Lung (tissue), 11 donors: ENCODE measurements at regions not wholly inside any gene's neighbourhood (a gene's known extent, or its start where the extent isn't known, plus 50 kb on each side); places are given as distances from the start of the nearest gene placed in this dataset.

ENCODE experiments used
- ATAC-seq: fragments of 200-7000 bp; cut with Tn5 transposase; one replicate; pipeline ENCODE4 v1.9.1; 2020; ENCODE audit warnings: moderate number of reproducible peaks; ENCODE audit not compliant: insufficient read depth, low FRiP score
- DNase-seq, 3 donors: peaks; one replicate each; pipeline ENCODE4 v3.0.0-alpha.2; 2013 to 2017
- H3K27ac ChIP-seq, 2 donors: one replicate each; pipeline ENCODE4 v1.5.1; 2013; ENCODE audit warnings: mild to moderate bottlenecking in 2 of 2, moderate library complexity in 2 of 2, control low read depth in 1 of 2, inconsistent platforms in 1 of 2, low read depth in 1 of 2, low read length in 1 of 2
- H3K27me3 ChIP-seq, 3 donors: one replicate each; pipeline ENCODE4 v1.5.1; 2013; ENCODE audit warnings: low read length in 2 of 3; ENCODE audit not compliant: control insufficient read depth in 3 of 3, insufficient read depth in 3 of 3
- H3K36me3 ChIP-seq, 4 donors: one replicate each; pipeline ENCODE4 v1.5.1; 2013; ENCODE audit warnings: low read length in 4 of 4, mild to moderate bottlenecking in 1 of 4, moderate library complexity in 1 of 4; ENCODE audit not compliant: control insufficient read depth in 4 of 4, insufficient read depth in 4 of 4
- H3K4me1 ChIP-seq, 5 donors: one replicate each; pipeline ENCODE4 v1.5.1; 2013; ENCODE audit warnings: low read length in 5 of 5, mild to moderate bottlenecking in 2 of 5, moderate library complexity in 1 of 5; ENCODE audit not compliant: control insufficient read depth in 5 of 5, insufficient read depth in 5 of 5
- H3K4me3 ChIP-seq: one replicate; pipeline ENCODE4 v1.5.1; 2013; ENCODE audit warnings: mild to moderate bottlenecking, control low read depth, moderate library complexity
- H3K9ac ChIP-seq, 2 donors: one replicate each; pipeline ENCODE4 v1.5.1; 2013; ENCODE audit warnings: low read length in 2 of 2, control low read depth in 1 of 2; ENCODE audit not compliant: insufficient read depth in 1 of 2
- H3K9me3 ChIP-seq, 4 donors: one replicate each; pipeline ENCODE4 v1.5.1; 2013; ENCODE audit warnings: low read length in 3 of 4, mild to moderate bottlenecking in 1 of 4, moderate library complexity in 1 of 4; ENCODE audit not compliant: control insufficient read depth in 4 of 4, insufficient read depth in 3 of 4
- CTCF ChIP-seq: IDR thresholded peaks from 2 replicates; pipeline ENCODE4 v1.5.1; 2012; ENCODE audit warnings: mild to moderate bottlenecking; ENCODE audit errors: control extremely low read depth, extremely low read depth
- WGBS, 2 donors: extraction: QIAGEN DNeasy Blood & Tissue Kit; methylation state at CpG; one replicate each; pipeline ENCODE4 v1.1.7; 2013; 5-methylcytosine and 5-hydroxymethylcytosine counted together
- donor health status: control.
- donor health status: control.
- donor health status: Bipolar disorder and iron deficiency.
- donor health status: healthy.
- donor health status: DM: yes; HTN: yes; CAD: no.

DNA sequence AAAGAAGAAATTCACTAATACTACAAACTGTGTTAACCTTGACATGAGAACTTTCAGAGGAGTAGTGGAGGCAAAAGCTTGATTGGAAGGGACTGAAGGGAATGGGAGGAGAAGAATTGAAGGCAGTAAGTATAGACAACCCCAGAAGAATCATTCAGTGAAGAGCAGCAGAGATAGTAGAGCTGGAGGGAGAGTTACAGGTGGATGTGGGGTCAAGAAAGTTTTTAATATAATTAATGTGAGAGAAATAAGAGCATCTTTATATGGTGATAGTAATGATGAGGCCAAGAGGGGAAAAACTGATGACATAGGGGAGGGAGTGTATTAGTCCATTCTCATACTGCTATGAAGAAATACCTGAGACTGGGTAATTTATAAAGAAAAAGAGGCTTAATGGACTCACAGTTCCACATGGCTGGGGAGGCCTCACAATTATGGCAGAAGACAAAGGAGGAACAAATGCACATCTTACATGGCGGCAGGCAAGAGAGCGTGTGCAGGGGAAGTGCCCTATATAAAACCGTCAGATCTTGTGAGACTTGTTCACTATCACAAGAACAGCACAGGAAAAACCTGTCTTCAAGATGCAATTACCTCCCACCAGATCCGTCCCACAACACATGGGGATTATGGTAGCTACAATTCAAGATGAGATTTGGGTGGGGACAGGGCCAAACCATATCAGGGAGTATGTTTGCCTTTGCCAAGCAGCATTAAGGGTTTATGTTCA lies 88.3 kb upstream of the PIK3CG start:
- H3K36me3 ChIP-seq: no peaks in the 10 kb centered on the region
- no peaks in the 10 kb centered on the region for H3K27me3 ChIP-seq
- WGBS, 2 donors: 95 to 96% methylated on average over 4 of the region's 4 CpGs
- ATAC-seq (no peak), DNase-seq (no peak)
- no peak for TF ChIP-seq CTCF
- H3K9me3 ChIP-seq: no peaks in the 10 kb centered on the region
- H3K4me3 ChIP-seq: no peak overlapping the region
- H3K9ac ChIP-seq: no peak overlapping the region
- peaks cover 0 to 2% (median 0%) of the 10 kb centered on the region in 5 donors for H3K4me1 ChIP-seq
- no peak overlapping the region for H3K27ac ChIP-seq

DNA sequence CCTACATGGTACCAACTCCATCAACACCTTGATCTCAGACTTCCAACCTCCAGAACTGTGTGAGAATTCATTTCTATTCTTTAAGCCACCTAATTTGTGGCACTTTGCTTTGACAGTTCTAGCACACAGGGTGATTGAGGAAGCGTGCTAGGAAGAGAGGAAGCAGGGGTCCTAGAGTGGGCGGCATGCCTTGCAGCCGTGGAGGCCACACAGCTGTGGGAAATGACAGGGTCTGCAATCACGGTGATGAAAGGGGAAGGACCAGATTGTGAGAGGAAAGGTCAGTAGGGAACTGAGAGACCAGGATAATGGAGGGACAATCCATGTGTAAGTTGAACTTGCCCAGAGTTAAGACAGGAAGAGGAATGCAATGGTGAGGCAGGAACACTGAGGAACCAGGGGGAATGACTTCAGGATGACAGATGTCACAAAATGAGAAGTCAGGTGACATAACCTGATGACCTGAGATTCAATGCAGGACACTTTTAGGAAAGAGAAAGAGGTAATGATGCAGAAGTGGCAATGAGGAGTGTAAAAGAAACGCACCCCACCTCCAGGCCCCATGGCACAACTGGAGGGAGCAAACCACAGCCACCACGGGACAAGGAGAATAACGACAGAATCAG lies 87.3 kb upstream of the PIK3CG start:
- 54 to 66% methylated on average over 7 of the region's 7 CpGs for WGBS, 2 donors
- Histone ChIP-seq H3K36me3 (no peaks in the 10 kb centered on the region), H3K27me3 (no peaks in the 10 kb centered on the region), H3K4me3 (no peak overlapping the region), H3K27ac (no peak overlapping the region), H3K4me1 (peaks cover 0 to 2% (median 0%) of the 10 kb centered on the region in 5 donors), H3K9ac (no peak overlapping the region), H3K9me3 (no peaks in the 10 kb centered on the region)
- no peak for TF ChIP-seq CTCF
- DNase-seq: no peak
- no peak for ATAC-seq

DNA sequence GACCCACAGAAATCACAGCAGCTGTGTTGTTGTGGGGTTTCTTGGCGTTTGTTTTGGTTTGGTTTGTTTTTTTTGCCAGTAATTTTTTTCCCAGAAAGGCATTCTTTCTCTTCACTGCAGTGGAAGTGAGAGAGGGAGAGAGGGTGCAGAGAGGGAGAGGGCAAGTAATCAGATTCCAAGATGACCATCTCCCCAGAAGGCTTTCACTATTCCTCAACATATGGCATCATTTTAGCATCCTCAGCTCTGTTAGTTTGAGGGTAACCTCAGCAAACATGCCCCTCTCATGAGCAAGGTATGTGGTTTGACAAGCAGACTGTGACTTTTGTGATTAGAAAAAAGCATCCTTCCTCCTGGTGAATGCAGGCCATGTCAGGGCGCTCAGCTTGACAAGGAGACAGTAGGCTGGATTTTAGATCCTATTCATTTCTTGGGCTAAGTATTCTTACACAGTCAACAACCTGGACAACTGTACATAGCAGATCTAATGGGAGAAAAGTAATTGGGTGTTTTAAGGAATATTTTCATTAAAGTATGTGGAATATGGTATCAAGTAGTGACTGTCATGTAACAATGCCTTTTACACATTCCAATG lies 86.3 kb upstream of the PIK3CG start:
- Histone ChIP-seq H3K9ac (no peak overlapping the region), H3K4me3 (no peak overlapping the region), H3K27me3 (no peaks in the 10 kb centered on the region), H3K27ac (no peak overlapping the region), H3K36me3 (no peaks in the 10 kb centered on the region), H3K4me1 (peaks cover 0 to 2% (median 0%) of the 10 kb centered on the region in 5 donors), H3K9me3 (no peaks in the 10 kb centered on the region)
- DNase-seq (no peak), ATAC-seq (no peak)
- no peak for TF ChIP-seq CTCF
- 84 to 92% methylated on average over 2 of the region's 2 CpGs for WGBS, 2 donors
